OCI-LY3 (cell line): ENCODE measurements at regions not wholly inside any gene's neighbourhood (a gene's known extent, or its start where the extent isn't known, plus 50 kb on each side); places are given as distances from the start of the nearest gene placed in this dataset.
A peak's percentile ranks its signal among the peaks of the same experiment; 100 is the strongest.

Source experiments
- H2AFZ ChIP-seq: fragments of 200-600, 300-600 bp; shearing (Covaris generic); 2 replicates; pipeline ENCODE4 v1.6.0; 2014; ENCODE audit warnings: antibody characterized with exemption, low read depth, low read length
- H3K27ac ChIP-seq: fragments of 200-600, 300-600 bp; sonication (generic); 2 replicates; pipeline ENCODE4 v1.5.1; 2014; ENCODE audit warnings: mild to moderate bottlenecking, low read length, moderate library complexity, mixed read lengths
- H3K27me3 ChIP-seq: fragments of 200-600, 300-600 bp; sonication (generic); 2 replicates; pipeline ENCODE4 v1.6.1; 2014; ENCODE audit warnings: low read depth, low read length, mixed read lengths
- H3K36me3 ChIP-seq: fragments of 200-600, 300-600 bp; sonication (generic); replicated peaks from 2 replicates; pipeline ENCODE3; 2014; ENCODE audit warnings: low read depth, low read length, mixed read lengths
- H3K4me1 ChIP-seq: fragments of 300-600, 200-600 bp; sonication (generic); 2 replicates; pipeline ENCODE4 v1.6.1; 2014; ENCODE audit warnings: low read length, mixed read lengths
- H3K4me2 ChIP-seq: fragments of 200-600, 300-600 bp; sonication (generic); 2 replicates; pipeline ENCODE4 v1.6.1; 2014; ENCODE audit warnings: low read length, mixed read lengths
- H3K4me3 ChIP-seq: fragments of 300-600, 200-600 bp; sonication (generic); 2 replicates; pipeline ENCODE4 v1.5.1; 2014; ENCODE audit warnings: antibody characterized with exemption, mild to moderate bottlenecking, low read length, moderate library complexity
- H3K79me2 ChIP-seq: fragments of 300-600, 200-600 bp; shearing (Covaris generic); 2 replicates; pipeline ENCODE4 v1.6.1; 2014; ENCODE audit warnings: mild to moderate bottlenecking, low read length, mixed read lengths
- H3K9ac ChIP-seq: fragments of 300-600, 200-600 bp; shearing (Covaris generic); 2 replicates; pipeline ENCODE4 v1.6.0; 2014; ENCODE audit warnings: mild to moderate bottlenecking, low read length, moderate library complexity
- H3K9me3 ChIP-seq: fragments of 200-600, 300-600 bp; shearing (Covaris generic); 2 replicates; pipeline ENCODE4 v1.6.1; 2014; ENCODE audit warnings: low read length, mixed read lengths; ENCODE audit not compliant: insufficient read depth
- H4K20me1 ChIP-seq: fragments of 200-600, 300-600 bp; sonication (generic); 2 replicates; pipeline ENCODE4 v1.6.1; 2016; ENCODE audit warnings: low read length, mixed read lengths; ENCODE audit not compliant: insufficient read depth
- EZH2phosphoT487 ChIP-seq: fragments of 200-600 bp; shearing (Covaris generic); IDR thresholded peaks from 2 replicates; pipeline ENCODE4 v1.6.1; 2018; ENCODE audit warnings: antibody characterized with exemption, mixed run types, low read depth
- TF ChIP-seq, protein P1 (sequence below): fragments of 200-600, 300-600 bp; sonication (generic); IDR thresholded peaks from 2 replicates; pipeline ENCODE4 v1.5.1; 2014; ENCODE audit warnings: antibody characterized with exemption, low read length, low read depth

- no peak overlapping the region for H2AFZ ChIP-seq
- no peak overlapping the region for H3K27ac ChIP-seq
- H3K4me3 ChIP-seq: no peak overlapping the region
- H3K9me3 ChIP-seq: no peaks in the 10 kb centered on the region
- no peaks in the 10 kb centered on the region for H3K79me2 ChIP-seq
- H3K4me1 ChIP-seq: peaks cover 19% of the 10 kb centered on the region
- no peaks in the 10 kb centered on the region for H3K36me3 ChIP-seq
- no peak overlapping the region for H3K9ac ChIP-seq
- 0 out of 2 replicates have a peak, but pooled peaks cover 8% of the 10 kb centered on the region for H3K27me3 ChIP-seq
- no peaks in the 10 kb centered on the region for H4K20me1 ChIP-seq
- TF ChIP-seq EZH2phosphoT487: no peak
- TF ChIP-seq, protein P1, sequence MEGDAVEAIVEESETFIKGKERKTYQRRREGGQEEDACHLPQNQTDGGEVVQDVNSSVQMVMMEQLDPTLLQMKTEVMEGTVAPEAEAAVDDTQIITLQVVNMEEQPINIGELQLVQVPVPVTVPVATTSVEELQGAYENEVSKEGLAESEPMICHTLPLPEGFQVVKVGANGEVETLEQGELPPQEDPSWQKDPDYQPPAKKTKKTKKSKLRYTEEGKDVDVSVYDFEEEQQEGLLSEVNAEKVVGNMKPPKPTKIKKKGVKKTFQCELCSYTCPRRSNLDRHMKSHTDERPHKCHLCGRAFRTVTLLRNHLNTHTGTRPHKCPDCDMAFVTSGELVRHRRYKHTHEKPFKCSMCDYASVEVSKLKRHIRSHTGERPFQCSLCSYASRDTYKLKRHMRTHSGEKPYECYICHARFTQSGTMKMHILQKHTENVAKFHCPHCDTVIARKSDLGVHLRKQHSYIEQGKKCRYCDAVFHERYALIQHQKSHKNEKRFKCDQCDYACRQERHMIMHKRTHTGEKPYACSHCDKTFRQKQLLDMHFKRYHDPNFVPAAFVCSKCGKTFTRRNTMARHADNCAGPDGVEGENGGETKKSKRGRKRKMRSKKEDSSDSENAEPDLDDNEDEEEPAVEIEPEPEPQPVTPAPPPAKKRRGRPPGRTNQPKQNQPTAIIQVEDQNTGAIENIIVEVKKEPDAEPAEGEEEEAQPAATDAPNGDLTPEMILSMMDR: no peak
- H3K4me2 ChIP-seq: no peak overlapping the region
Observed at GRCh38 chr12:93299262-93299846, 78.4 kb upstream of the NUDT4 start.

GRCh38 chr12:93300611-93301021 lies 77.1 kb upstream of the NUDT4 start:
- no peaks in the 10 kb centered on the region for H3K36me3 ChIP-seq
- H3K9ac ChIP-seq: no peak overlapping the region
- no peak overlapping the region for H2AFZ ChIP-seq
- no peaks in the 10 kb centered on the region for H3K79me2 ChIP-seq
- TF ChIP-seq, protein P1: no peak
- no peak for TF ChIP-seq EZH2phosphoT487
- no peak overlapping the region for H3K4me2 ChIP-seq
- H3K27ac ChIP-seq: no peak overlapping the region
- no peak overlapping the region for H3K4me3 ChIP-seq
- H3K4me1 ChIP-seq: peaks cover 19% of the 10 kb centered on the region
- H4K20me1 ChIP-seq: no peaks in the 10 kb centered on the region
- peaks cover 13% of the 10 kb centered on the region for H3K27me3 ChIP-seq
- no peaks in the 10 kb centered on the region for H3K9me3 ChIP-seq

DNA sequence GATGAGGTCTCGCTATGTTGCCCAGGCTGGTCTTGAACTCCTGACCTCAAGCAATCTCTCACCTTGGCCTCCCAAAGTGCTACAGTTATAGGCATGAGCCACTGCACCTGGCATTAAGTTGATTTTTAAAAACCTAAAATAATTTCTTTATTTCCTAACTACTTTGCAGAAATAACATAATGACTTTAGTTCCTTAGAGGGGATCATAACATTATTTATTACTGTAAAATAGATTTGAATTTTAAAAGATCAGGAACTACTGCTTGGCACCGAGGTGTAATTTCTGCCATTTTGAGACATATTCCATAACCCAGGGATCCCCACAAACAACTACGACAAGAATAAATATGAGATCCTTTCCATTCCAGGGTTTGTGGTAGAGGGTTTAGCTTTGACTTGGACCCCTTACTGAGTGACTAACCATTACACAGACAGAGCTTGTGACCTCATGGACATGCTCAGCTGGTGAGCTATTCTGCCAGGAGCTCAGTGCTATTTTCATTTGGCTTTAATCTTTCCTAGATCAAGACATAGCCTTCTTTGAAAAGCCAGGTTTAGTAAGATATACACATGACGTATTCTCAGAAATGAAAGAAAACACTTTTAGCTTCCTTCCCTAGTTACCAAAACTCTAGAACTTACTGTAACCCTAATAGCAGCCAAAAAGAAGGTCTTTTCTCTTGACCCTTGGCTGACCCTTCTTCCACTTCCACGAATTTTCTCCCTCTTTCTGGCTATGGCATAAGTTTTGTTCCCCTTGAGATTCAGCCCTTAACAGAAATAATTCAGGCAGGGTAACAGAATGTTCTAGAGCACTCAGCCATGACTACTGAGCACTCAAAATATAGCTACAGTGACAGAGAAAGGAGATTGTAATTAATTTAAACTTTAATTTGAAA lies 75.1 kb upstream of the NUDT4 start:
- Histone ChIP-seq H3K27me3 (peaks cover 21% of the 10 kb centered on the region), H3K79me2 (no peaks in the 10 kb centered on the region), H3K9ac (no peak overlapping the region), H3K4me2 (0 out of 2 replicates have a peak overlapping the region, but pooled peaks have one; percentile 13), H3K4me1 (peaks cover 9% of the 10 kb centered on the region), H3K9me3 (no peaks in the 10 kb centered on the region), H4K20me1 (no peaks in the 10 kb centered on the region), H2AFZ (0 out of 2 replicates have a peak overlapping the region, but pooled peaks have one; percentile 10), H3K27ac (no peak overlapping the region), H3K4me3 (no peak overlapping the region), H3K36me3 (no peaks in the 10 kb centered on the region)
- no peak for TF ChIP-seq EZH2phosphoT487
- TF ChIP-seq, protein P1: no peak

DNA sequence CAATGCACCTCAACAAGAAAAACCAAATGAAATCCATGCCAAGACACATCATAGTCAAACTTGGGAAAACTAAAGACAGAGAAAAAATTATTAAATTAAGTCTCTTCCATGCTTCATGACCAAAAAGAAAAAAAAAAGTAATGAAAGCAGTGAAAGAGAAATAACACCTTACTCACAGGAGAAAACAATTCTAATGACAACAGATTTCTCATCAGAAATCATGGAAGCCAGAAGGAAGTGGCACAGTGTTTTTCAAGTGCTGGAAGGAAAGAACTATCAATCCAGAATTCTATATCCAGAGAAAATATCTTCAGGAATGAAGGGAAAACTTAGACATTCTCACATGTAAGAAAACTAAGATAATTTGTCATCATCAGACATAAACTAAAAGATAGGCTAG lies 71.1 kb upstream of the NUDT4 start:
- Histone ChIP-seq H3K9ac (no peak overlapping the region), H3K4me2 (no peak overlapping the region), H3K4me1 (peaks cover 5% of the 10 kb centered on the region), H3K79me2 (no peaks in the 10 kb centered on the region), H4K20me1 (no peaks in the 10 kb centered on the region), H3K36me3 (no peaks in the 10 kb centered on the region), H3K4me3 (no peak overlapping the region), H2AFZ (no peak overlapping the region), H3K27me3 (peaks cover 13% of the 10 kb centered on the region), H3K9me3 (no peaks in the 10 kb centered on the region), H3K27ac (no peak overlapping the region)
- TF ChIP-seq EZH2phosphoT487: no peak
- TF ChIP-seq, protein P1: no peak
